22Rv1 (cell line): ENCODE measurements at regions not wholly inside any gene's neighbourhood (a gene's known extent, or its start where the extent isn't known, plus 50 kb on each side); places are given as distances from the start of the nearest gene placed in this dataset.

ENCODE experiments used
- H3K27ac ChIP-seq: fragments of 450-650 bp; 2 replicates; pipeline ENCODE4 v1.5.1; 2017
- CTCF ChIP-seq: fragments of 450-650 bp; IDR thresholded peaks from 2 replicates; pipeline ENCODE4 v1.5.1; 2017; ENCODE audit warnings: mild to moderate bottlenecking
- ZFX ChIP-seq: fragments of 450-650 bp; IDR thresholded peaks from 2 replicates; pipeline ENCODE4 v1.6.1; 2017; ENCODE audit warnings: antibody characterized with exemption, borderline replicate concordance

- TF ChIP-seq ZFX (no peak), CTCF (no peak)
- no peak overlapping the region for H3K27ac ChIP-seq
Measured at GRCh38 chr16:5326395-5326794, 228.8 kb upstream of the EEF2KMT start.

- no peak for TF ChIP-seq ZFX
- no peak for TF ChIP-seq CTCF
- H3K27ac ChIP-seq: no peak overlapping the region
Measured at GRCh38 chr16:5325932-5326331, 228.3 kb upstream of the EEF2KMT start.

- no peak for TF ChIP-seq ZFX
Measured at GRCh38 chr16:5323284-5324141, 225.9 kb upstream of the EEF2KMT start.

GRCh38 chr16:5321930-5322329 is 224.3 kb upstream of the EEF2KMT start:
- no peak for TF ChIP-seq ZFX
- no peak for TF ChIP-seq CTCF
- H3K27ac ChIP-seq: no peak overlapping the region

More at GRCh38 chr16:5323284-5324141, 225.9 kb upstream of the EEF2KMT start:
- no peak overlapping the region for H3K27ac ChIP-seq

GRCh38 chr16:5319799-5320198 is 222.2 kb upstream of the EEF2KMT start:
- TF ChIP-seq ZFX (no peak), CTCF (no peak)
- no peak overlapping the region for H3K27ac ChIP-seq

GRCh38 chr16:5315914-5316313 is 218.3 kb upstream of the EEF2KMT start:
- H3K27ac ChIP-seq: no peak overlapping the region
- TF ChIP-seq ZFX (no peak), CTCF (no peak)

GRCh38 chr16:5314377-5314776 is 216.8 kb upstream of the EEF2KMT start:
- no peak overlapping the region for H3K27ac ChIP-seq
- TF ChIP-seq CTCF (no peak), ZFX (no peak)
